CD4-positive, alpha-beta T cell treated with Interleukin-4 for 1 hour (primary cell): ENCODE measurements at regions not wholly inside any gene's neighbourhood (a gene's known extent, or its start where the extent isn't known, plus 50 kb on each side); places are given as distances from the start of the nearest gene placed in this dataset.

ENCODE experiments used
- DNase-seq, 2 donors: peaks; one replicate each; pipeline ENCODE4 v3.0.0-alpha.2; 2020 to 2022

DNA sequence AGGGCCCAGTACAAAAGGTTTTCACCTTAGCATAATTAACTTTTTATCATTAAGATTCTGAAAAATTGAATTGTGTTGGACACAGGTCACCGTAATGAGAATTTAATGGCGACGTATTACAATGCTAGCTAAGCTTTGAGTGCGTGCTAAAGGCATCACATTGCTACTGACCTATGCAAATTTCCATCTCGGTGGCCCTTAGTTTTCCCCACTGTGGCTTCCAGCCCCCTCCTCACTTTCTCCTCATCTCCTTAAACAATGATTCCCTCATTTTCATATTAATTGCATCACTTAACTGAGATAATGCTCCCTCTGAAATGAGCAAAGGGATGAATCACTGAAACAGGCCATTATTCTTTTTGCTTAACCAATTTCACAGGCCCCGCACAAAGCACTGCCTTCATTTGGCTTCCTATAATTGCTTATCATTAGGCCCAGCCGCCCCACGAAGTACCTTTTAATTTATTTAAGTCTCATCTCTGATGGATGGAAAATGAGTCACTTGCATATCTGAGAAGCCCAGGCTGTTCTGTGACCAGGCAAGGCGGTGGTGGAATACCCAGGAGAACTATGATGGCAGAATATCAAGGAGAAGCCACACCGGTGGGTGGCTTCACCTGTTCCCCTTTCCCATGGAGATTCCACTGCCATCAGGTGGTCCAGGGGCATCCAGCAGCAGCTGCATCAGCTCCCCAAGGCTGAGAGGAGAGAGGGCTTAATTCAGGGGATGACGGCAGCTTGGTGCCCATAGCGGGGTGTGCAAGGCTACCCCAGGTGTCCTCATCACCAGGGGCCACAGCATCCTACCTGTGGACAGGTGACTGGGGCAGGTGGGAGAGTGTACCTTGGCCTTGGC, 223.8 kb upstream of the BOD1L1 start:
- DNase-seq = no peak

- no peak for DNase-seq
These were observed 224.9 kb upstream of the BOD1L1 start for GRCh38 chr4:13852411-13852810.

DNA sequence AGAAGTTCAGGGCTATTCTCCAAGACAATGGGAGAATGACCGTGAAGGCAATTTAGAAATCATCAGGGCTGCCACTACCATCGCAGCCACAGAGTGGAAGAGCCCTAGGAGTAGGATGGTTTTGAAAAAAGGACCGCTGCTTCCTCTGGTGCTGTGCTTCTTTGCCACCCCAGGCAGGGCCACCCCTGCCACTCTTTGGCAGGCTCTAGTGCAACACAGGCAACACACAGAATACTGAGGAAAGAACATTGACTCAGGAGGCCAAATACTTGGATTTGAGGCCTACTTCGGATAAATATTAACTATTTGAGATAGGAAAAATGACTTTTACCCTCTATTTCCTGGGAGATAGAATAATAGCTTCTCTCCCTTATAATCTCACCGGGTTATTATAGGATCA, 228.9 kb upstream of the BOD1L1 start:
- no peak for DNase-seq

DNA sequence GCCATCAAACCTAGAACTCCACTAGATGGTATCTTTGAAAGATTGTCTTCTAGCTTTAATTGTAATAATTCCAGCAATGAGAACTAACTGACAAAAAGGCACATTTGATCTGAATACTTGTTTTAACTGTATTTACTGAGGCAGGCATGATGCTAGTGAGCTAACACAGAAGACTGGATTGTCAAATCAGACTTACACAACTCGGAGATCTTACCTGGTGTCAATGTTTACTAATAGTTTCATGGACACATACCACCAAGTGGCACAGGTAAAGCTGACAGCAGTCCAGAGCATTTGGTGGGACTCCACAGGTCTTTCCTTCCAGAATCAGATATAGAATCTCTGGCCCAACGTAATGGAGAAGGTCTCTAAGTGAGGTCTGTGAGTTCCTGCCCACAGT, 229.9 kb upstream of the BOD1L1 start:
- no peak for DNase-seq

DNA sequence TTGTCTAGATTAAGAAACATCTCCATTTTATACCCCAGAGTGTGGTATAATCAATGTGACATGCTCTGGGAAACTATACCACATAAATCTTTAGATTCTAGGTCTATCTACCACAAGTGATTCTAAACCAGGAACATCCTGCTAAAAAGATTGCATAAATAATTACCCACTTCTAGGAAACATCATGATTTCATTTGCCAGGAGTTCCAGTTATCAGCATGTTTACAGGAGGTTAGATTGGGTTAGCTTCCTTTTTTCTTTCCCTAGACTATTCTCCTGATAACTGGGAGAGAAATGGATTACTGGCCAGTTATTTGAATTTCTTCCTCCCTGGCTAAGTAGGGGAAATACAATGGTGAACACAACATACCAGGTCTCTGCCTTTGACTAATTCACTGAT, 230.3 kb upstream of the BOD1L1 start:
- DNase-seq = no peak

- DNase-seq = no peak
These were observed 231.9 kb upstream of the BOD1L1 start for GRCh38 chr4:13859423-13859822.

- DNase-seq = no peak
These were observed 232.6 kb upstream of the BOD1L1 start for GRCh38 chr4:13860126-13860525.

GRCh38 chr4:13865871-13866669, 238.5 kb upstream of the BOD1L1 start:
- no peak for DNase-seq

- no peak for DNase-seq
These were observed 239.4 kb upstream of the BOD1L1 start for GRCh38 chr4:13866881-13867280.

DNA sequence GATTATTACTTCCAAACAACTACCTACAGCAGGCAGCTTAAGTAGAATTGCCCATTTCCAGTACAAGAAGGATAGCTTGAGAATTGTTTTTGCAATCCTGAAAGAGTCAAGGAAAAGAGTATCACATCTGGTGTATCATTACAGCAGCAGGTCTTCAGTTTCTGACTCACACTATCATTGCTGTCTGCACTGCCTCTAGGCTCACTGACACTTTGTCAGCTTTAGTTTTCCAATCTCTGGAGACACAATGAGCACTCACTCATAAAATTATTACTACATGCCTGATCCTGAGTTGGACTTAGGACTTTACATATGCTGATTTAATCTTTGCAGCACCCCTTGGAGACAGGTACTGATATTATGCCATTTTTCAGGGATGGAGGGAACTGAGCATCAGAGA, 244.6 kb upstream of the BOD1L1 start:
- DNase-seq = no peak

DNA sequence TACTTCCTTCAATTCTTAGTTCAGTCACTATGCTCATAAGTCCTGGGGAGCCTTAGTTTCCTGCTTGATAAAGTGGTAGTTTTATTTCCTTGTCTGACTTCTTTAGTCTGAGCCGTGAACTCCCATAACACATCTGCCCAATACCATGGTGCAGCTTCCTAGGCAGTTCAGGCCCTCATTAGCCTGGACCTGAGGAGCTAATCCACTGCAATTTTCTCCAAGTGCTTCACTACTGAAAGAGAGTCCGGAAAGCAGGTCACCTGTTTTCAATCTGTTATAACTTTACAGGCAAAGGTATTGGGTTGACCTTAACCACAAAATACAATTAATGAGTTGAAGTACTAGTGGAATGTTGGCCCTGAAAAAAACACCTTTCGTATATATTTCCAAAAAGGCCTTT, 245.4 kb upstream of the BOD1L1 start:
- DNase-seq = no peak

- no peak for DNase-seq
These were observed 247.7 kb upstream of the BOD1L1 start for GRCh38 chr4:13875181-13875580.

DNA sequence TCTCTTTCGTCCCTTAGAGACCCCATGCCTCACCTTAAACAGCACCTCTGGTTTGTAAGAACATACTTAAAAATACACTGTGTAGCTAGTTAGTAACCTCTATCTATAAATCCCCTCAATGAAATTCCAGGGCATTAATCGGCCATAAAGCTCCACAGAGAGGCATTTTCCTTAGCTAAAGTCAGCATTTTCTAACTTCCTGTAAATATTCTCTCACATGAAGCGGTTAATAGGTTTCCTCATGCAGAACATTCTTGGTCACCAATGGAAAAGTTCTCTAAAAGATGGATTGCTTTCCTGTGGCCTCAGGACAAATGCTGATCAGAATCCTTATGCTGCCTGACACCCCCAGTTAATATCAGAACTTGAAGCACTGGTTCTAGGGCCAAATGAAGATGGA, 248.6 kb upstream of the BOD1L1 start:
- DNase-seq = no peak

DNA sequence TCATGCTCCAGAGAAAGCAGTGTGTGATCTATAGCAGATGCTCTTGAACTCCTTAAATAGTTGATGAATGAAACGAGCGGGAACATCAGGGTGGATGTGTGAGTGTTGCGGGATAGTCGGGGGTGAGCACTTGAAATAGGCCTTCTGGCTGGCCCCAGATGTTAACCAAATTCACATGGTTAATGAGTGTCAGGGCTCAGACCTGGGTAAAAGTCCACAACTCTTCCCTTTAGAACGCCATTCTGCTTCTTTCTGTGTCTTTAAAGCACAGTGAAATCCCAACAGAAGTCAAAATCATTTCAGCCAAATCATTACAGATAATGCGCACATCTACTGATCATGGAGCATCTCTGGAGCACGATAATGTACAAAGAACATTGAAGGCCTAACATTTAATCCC, 249.4 kb upstream of the BOD1L1 start:
- DNase-seq = no peak

DNA sequence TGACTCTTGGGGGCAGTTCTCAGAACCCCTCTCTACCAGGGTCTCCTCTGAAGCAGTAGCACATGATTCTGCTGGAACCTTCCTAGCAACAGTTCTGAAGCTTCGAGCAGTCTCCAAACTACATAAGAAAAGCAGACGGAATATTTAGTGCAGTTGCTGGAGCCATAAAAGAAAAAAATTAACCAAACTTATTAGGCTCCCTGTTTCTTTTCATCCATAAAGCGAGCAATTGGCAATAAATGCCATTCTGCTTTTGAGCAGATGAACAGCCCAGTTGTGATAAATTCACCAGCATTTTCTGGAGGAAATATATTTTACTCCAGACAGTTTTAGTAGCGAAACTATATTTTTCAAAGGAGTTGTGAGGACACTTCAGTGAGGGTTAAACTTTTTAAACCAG, 250.1 kb upstream of the BOD1L1 start:
- DNase-seq = no peak

GRCh38 chr4:13881892-13882291, 254.4 kb upstream of the BOD1L1 start:
- no peak for DNase-seq

- DNase-seq = no peak
These were observed 259.5 kb upstream of the BOD1L1 start for GRCh38 chr4:13887010-13887409.

DNA sequence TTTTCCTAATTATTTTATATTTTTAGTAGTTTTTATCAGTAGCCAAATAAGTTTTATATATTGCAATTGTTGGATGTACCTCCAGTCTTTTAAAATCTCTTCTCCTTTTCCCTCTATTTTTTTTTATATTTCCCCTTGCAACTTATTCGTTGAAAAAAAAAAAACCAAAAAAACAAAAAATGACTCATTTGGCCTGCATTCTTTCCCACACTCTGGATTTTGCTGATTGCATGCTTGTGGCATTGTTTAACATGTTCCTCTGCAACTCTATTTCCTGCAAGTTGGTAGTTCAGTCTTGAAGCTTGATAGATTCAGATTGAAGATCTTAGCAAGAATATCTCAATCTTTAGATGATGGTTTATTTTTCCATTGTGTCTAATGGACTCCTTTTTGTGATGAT, 260.6 kb upstream of the BOD1L1 start:
- DNase-seq = no peak

GRCh38 chr4:13891544-13891939, 264.0 kb upstream of the BOD1L1 start:
- no peak for DNase-seq

- DNase-seq = no peak
These were observed 265.2 kb upstream of the BOD1L1 start for GRCh38 chr4:13892739-13893105.

- DNase-seq = no peak
These were observed 265.7 kb upstream of the BOD1L1 start for GRCh38 chr4:13893211-13893610.

GRCh38 chr4:13893987-13894386, 266.5 kb upstream of the BOD1L1 start:
- no peak for DNase-seq

- no peak for DNase-seq
These were observed 273.3 kb upstream of the BOD1L1 start for GRCh38 chr4:13900780-13901179.

- no peak for DNase-seq
These were observed 274.6 kb upstream of the BOD1L1 start for GRCh38 chr4:13902146-13902545.
